ENCODE measurements at regions not wholly inside any gene's neighbourhood (a gene's known extent, or its start where the extent isn't known, plus 50 kb on each side); places are given as distances from the start of the nearest gene placed in this dataset.

DNA sequence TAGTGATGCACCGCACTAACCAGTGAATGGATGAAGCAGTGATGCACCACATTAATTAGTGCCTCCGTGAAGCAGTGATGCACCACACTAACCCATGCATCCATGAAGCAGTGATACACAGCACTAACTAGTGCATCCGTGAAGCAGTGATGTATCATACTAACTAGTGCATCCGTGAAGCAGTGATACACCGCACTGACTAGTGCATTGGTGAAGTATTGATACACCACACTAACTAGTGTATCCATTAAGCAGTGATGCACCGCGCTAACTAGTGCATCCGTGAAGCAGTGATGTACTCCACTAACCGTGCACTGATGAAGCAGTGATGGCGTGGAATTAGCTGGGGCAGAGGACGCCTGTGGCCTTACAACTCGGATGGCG is 80.6 kb upstream of the NKD1 start:
- TF ChIP-seq, protein P1, sequence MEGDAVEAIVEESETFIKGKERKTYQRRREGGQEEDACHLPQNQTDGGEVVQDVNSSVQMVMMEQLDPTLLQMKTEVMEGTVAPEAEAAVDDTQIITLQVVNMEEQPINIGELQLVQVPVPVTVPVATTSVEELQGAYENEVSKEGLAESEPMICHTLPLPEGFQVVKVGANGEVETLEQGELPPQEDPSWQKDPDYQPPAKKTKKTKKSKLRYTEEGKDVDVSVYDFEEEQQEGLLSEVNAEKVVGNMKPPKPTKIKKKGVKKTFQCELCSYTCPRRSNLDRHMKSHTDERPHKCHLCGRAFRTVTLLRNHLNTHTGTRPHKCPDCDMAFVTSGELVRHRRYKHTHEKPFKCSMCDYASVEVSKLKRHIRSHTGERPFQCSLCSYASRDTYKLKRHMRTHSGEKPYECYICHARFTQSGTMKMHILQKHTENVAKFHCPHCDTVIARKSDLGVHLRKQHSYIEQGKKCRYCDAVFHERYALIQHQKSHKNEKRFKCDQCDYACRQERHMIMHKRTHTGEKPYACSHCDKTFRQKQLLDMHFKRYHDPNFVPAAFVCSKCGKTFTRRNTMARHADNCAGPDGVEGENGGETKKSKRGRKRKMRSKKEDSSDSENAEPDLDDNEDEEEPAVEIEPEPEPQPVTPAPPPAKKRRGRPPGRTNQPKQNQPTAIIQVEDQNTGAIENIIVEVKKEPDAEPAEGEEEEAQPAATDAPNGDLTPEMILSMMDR (IDR thresholded peaks at IDR 0.05): no peak
- TF ChIP-seq POLR2A (IDR thresholded peaks at IDR 0.05; ENCODE audit: low read length) (no peak), KDM1A (IDR thresholded peaks at IDR 0.05; ENCODE audit: low read depth) (no peak), SREBF2 (IDR thresholded peaks at IDR 0.05) (no peak), EP300 (IDR thresholded peaks at IDR 0.05) (no peak), RCOR1 (IDR thresholded peaks at IDR 0.05; ENCODE audit: low read depth, low read length) (no peak), RFX5 (IDR thresholded peaks at IDR 0.05) (no peak), KDM5A (IDR thresholded peaks at IDR 0.05) (no peak), PHF8 (IDR thresholded peaks at IDR 0.05; ENCODE audit: borderline replicate concordance, low read depth) (no peak), BHLHE40 (IDR thresholded peaks at IDR 0.05; ENCODE audit: low read depth, low read length) (no peak)
- TF ChIP-seq, protein P2, sequence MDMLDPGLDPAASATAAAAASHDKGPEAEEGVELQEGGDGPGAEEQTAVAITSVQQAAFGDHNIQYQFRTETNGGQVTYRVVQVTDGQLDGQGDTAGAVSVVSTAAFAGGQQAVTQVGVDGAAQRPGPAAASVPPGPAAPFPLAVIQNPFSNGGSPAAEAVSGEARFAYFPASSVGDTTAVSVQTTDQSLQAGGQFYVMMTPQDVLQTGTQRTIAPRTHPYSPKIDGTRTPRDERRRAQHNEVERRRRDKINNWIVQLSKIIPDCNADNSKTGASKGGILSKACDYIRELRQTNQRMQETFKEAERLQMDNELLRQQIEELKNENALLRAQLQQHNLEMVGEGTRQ (IDR thresholded peaks at IDR 0.05): no peak
- TF ChIP-seq, protein P3, sequence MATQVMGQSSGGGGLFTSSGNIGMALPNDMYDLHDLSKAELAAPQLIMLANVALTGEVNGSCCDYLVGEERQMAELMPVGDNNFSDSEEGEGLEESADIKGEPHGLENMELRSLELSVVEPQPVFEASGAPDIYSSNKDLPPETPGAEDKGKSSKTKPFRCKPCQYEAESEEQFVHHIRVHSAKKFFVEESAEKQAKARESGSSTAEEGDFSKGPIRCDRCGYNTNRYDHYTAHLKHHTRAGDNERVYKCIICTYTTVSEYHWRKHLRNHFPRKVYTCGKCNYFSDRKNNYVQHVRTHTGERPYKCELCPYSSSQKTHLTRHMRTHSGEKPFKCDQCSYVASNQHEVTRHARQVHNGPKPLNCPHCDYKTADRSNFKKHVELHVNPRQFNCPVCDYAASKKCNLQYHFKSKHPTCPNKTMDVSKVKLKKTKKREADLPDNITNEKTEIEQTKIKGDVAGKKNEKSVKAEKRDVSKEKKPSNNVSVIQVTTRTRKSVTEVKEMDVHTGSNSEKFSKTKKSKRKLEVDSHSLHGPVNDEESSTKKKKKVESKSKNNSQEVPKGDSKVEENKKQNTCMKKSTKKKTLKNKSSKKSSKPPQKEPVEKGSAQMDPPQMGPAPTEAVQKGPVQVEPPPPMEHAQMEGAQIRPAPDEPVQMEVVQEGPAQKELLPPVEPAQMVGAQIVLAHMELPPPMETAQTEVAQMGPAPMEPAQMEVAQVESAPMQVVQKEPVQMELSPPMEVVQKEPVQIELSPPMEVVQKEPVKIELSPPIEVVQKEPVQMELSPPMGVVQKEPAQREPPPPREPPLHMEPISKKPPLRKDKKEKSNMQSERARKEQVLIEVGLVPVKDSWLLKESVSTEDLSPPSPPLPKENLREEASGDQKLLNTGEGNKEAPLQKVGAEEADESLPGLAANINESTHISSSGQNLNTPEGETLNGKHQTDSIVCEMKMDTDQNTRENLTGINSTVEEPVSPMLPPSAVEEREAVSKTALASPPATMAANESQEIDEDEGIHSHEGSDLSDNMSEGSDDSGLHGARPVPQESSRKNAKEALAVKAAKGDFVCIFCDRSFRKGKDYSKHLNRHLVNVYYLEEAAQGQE (IDR thresholded peaks at IDR 0.05): no peak
